Activated T-cell treated with anti-CD3 and anti-CD28 coated beads for 48 hours (primary cell): ENCODE measurements at regions not wholly inside any gene's neighbourhood (a gene's known extent, or its start where the extent isn't known, plus 50 kb on each side); places are given as distances from the start of the nearest gene placed in this dataset.

Source experiments
- DNase-seq: peaks from one replicate; pipeline ENCODE4 v3.0.0-alpha.2; 2020; ENCODE audit warnings: low read depth

DNA sequence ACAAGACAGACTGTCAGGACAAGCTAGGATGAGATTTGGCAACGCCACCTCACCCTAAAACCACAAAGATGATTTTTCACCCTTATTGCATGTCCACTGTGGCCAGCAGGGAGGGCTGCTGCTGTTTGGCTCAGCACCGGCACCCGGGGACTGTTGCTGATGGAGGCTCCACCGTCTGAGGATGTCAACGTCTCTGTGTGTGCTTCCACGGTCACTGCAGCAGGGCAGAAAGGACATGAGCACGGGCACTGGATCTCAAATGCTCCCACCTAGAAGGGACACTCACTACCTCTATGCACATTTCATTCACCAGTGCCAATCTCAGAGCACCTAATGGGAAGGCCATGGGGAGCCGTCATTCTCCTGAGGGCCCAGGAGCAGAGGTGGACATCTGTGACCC, 599.6 kb downstream of the PTPRU start:
- no peak for DNase-seq

DNA sequence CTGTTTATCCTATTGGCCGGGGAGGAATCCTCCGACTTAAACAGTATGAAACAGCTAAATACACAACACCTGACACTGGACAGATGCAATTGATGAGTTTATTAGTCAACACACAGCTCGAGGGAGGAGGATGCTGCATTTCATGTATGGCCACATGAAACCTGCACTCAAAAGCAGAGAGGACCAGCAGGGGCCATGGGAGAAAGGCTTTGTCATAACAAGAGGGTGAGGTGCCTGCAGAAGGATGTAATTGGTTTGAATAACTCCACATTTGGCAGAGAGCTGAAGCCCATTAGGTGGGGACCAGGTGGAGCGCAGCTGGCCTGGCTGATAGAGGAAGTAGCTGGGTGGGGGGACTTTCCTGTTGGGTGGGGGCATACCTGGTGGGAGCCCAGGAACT, 599.1 kb downstream of the PTPRU start:
- no peak for DNase-seq

DNA sequence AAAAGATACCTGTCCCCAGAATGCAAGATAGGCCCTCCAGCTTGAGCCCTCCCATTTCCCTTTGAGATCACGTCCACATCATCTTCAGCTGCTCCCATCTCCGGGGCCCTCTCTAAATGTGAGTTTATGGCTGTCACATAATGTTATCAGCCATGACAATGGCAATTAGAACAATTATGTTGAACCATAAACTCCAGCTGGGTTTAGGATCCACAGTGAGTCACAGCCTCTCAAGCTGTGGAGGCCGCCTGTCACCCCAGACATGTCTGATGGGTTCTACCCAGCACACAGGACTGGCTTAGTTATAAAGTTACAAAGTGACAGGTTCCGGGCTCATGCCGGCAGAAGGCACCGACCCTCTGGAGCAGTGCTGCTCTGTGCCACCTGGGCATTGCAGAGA, 597.3 kb downstream of the PTPRU start:
- DNase-seq = no peak

DNA sequence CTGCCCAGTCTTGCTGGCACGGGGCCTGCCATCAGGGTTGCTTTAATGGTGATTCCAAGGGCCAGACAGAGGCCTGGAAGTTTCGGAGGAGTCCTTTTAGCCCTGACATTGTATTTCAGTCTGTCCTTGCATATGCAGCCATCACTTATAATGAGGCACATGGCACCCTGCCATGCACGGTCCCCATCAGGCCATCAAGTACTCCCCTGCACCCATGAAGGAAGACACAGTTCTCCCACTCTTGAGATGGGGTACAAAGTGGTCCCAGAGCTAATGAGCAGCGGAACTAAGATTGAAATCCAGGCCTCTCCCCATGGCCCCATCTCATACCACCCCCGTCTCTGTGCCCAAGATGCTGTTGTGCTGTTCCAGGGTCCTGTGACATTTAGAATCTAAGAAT, 596.6 kb downstream of the PTPRU start:
- no peak for DNase-seq

DNA sequence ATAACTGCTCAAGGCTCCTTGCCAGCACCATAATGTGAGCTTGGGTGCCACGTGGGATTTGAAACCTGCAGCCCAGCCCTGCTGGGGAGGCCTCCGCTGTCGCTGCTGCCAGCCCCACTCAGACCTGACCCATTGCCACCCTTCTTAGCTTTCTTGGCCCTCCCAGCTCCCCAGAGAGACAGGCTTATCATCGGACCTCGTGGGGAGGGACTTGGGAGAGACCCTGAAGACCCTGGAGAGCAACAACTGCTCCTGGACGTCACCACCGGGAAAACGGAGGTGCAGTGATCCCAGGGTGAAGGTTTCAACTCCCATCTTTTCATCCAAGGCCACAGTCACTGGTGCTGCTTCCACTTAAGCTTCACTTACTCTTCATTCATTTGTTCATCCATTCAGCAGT, 596.1 kb downstream of the PTPRU start:
- DNase-seq = no peak

DNA sequence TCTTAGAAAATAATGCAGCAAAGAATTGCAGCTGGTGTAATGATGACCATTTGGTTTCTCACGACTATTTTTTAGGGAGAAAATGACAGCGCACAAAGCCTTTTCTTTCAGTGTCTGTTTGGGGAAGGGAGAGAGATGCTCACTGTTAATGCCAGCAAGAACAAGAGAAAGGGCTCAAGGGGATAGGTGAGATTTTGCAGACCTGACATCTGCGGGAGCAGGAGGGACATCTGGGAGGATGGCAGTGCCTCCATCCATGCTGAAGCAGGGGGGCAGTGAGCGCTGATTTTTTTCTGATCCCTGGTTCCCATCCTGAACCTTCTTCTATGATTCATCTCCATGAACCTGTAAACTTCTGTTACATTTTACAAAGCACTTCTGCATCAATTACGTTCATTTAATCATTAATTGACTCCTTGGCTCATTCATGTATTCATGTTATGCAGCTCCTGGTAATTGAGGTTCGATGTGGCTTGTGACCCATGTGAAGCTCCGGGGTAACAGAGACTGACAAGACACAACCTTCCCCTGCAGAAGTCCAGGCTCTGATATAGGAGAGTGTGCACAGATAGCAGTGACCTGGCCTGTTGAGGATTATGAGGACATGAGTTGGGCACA, 595.3 kb downstream of the PTPRU start:
- DNase-seq = no peak

DNA sequence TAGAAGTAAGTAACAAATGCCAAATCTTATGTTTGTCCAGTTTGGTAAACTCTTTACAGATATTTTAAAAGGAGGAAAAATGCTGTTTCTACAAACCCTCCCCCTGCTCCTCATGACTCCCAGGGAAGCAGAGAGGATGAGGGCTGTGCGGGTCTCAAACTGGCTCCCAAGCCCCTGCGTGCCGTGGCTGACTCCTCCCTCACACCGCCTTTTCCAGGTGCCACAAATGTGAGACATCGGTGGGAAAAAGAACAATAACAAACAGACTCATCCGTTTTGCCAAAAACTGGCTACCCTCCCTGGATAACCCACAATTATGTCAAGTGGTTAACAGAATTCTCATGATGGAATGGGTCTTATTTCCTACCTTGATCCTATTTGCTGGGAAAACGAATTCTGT, 594.6 kb downstream of the PTPRU start:
- DNase-seq = no peak

DNA sequence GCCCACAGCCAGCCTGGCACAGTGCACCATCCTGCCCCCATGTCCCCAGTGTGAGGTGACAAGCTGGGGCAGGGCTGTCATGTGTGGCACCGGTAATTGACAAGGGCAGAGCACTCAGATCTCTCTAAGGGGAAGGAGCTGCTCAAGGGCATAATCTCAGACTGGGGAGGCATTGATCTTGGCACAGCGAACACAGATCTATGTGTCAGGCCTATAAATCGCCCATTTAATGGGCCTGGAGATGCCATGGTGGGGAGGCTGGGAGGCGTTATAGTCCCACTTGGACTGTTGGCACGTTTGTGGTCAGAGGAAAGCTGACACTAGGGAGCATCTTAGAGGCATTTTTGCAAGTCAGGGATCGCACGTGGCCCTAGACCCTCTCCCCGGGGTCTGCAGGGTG, 594.1 kb downstream of the PTPRU start:
- DNase-seq = no peak

DNA sequence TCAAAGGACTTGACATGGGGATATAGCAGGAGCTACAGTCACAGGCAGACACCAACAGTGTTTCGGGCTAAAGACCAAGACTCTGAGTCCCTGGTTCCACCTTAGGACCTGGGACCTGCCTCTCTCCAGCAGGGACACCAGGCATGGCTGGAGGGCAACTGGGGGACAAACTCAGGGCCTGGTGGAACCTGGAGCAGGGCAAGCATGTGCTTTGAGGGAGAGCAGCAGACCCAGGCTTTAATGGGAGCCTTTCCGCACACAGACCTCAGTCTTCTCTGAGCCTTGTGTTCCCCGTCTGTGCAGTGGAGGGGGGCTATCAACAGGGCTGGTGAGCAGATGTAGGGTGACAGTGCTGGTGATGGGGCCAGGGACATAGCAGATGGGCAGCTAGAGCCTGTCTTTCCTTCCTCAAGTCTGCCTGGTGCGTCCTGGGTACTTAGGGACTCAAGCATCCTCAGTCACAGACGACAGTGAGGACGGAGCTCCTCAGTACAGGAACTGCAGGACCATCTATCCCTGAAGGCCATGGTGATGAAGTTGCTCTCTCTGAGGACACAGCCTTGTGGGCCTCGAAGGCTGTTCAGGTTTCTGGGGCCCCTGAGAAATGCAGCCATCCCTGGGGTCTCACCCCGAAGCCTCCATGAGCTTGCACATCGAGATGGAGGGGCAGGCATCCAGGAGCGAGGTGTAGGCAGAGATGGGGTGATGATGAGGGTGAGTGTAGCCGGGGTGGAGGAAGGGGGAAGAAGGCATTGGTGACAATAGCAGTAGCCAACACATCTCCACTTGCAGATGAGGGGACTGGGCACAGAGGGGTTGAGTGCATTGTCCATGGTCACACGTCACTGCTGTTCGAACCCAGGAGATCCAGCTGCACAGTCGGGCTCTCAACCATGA, 593.4 kb downstream of the PTPRU start:
- no peak for DNase-seq

DNA sequence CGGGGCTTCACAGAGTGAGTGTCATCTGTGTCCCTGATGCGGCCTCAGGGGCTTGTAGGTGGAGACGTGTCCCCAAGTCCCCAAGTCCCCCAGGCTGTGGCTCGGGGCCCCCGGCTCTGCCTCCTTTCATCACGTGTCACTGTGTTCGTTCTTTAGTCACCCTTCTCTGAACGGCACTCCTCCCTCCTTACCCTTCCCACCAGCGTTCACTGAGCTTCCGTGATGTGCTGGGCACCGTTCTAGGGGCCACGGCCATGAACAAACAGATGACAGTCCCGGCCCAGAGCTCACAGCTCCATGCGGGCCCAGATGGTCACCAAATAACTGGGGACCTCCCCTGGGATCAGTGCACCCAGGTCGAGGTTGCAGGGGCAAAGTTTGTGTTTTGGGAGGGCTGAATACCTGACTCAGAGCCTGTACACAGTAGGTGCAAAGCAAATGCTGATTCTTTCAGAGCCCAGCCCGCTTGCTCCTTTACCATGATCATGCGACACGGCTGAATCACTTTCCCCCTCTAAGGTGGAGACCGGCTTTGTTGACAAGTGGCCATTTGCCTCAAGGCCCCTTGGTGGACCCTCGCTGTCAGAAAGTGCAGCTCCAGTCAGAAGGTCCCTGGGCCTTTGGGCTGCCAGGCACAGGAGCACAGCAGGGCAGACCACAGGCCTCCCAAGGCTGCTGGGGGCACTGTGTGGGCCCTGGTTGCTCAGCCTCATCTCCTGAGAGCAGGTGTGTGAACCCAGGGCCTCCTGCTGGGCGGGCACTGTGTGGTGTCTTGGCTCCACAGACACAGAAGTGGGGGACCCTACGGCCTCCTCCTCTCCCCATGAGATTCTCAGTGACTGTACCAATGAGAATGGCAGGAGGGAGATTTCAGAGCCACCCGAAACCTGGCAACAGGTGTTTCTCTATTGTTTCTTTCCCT, 592.5 kb downstream of the PTPRU start:
- DNase-seq = no peak

DNA sequence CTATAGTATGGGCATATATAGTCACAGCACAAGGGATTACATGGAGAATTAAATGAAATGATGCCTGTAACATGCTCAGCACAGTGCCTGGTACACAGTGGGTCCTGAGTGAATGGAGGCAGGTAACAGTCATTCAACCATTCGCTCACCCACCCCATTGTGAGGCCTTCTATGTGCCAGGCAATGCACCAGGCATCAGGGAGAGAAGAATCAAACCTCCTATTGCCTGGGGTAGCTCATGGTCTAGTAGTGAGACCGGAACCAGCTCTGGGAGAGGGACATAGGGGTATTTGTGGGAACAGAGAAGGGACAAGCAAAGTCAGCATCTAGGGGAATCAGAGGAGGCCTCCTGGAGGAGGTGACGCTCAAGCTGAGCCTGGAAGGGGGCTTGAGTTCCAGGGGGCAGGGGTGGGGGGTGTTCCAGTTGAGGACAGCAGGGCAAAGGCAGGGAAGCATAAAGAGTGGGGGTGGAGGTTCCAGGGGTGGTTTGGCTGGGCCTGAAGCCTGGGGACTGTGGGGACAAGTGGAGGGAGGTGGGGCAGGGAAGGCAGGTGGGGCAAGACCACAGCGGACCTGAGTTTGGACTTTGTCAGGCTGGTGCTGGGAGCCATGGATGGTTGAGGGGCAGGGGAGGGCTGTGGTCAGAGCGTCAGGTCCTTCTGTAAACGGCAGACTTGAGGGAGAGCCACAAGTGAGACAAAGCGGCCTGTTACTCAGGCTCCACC, 591.6 kb downstream of the PTPRU start:
- DNase-seq = no peak

DNA sequence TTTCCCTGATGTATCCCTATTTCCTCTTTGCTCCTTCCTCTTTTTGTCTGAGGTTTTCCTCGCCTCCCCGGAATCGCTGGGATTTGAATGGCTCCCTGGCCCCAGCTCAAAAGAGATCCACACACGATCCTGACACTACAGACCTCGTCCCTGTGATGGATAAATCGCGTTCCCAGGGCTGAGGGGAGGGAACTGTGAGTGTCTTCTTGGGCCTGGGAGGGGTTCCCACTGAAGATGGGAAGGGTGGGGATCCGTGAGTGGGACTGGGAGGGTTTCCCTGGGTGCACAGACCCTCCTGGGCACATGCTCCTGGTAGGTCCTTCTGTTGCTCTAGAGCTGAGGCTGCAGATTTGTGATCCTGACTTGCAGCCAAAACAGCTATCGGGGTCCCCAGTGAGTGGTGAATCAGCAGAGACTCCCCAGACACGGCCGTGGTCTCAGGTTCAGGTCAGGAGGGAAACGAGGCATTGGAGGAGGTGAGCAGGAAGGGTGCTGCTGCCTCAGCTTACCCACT, 591.0 kb downstream of the PTPRU start:
- DNase-seq = no peak

DNA sequence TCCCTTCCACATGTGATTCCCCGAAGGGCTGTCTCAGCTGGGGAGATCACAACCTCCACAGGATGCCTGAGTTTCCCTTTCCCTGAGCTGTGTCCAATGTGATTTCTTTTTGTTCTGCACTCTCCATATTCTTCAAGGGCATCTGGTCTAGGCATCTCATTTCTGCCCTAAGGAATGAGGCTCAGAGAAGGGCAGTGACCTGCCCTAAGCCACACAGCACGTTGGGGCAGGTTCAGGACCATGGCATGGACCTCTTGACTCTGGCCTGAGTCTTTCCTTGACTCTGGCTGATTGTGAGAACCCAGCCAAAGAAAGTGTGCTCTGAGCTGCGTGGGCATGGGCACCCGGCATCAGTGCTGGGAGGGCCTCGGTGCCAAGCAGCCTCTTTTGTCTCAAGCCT, 590.3 kb downstream of the PTPRU start:
- DNase-seq = no peak

DNA sequence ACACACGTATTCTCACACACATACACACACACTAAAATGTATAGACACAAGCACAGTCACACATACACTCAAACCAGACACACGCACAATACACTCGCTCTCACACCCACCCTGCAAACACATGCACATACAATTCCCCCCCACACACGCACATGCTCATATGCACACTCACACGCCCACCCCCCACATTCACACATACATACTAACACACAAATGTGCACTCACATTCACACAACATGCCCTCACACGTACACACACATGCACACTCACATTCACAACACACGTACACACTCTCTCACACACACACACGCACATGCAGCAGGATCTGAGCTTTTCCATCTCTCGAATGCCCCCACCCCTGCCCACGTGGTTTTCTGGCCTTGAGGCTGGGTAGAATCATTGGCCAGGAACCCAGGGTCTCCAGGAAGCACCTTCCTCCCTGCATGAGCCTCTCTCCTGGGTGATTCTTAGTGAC, 589.7 kb downstream of the PTPRU start:
- no peak for DNase-seq

DNA sequence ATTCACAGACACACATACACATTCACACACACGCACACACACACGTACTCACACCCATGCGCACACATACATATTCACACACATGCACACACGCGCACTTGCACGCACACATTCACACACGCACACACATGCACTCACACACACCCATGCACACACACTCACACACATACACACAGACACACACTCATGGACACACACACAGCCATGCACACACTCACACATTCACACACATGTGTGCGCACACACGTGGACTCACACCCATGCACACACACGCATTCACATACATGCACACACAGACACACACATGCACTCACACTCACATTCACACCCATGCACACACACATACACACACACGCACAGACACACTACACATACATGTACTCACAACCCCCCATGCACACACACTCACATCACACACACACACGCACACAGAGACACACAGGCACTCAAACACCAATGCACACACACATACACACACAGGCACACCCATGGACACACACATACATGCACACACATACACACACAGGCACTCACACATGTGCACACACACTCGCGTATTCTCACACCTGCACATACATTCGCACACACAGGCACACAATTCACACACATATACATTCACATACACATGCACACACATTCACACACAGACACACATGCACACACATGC, 589.1 kb downstream of the PTPRU start:
- no peak for DNase-seq

DNA sequence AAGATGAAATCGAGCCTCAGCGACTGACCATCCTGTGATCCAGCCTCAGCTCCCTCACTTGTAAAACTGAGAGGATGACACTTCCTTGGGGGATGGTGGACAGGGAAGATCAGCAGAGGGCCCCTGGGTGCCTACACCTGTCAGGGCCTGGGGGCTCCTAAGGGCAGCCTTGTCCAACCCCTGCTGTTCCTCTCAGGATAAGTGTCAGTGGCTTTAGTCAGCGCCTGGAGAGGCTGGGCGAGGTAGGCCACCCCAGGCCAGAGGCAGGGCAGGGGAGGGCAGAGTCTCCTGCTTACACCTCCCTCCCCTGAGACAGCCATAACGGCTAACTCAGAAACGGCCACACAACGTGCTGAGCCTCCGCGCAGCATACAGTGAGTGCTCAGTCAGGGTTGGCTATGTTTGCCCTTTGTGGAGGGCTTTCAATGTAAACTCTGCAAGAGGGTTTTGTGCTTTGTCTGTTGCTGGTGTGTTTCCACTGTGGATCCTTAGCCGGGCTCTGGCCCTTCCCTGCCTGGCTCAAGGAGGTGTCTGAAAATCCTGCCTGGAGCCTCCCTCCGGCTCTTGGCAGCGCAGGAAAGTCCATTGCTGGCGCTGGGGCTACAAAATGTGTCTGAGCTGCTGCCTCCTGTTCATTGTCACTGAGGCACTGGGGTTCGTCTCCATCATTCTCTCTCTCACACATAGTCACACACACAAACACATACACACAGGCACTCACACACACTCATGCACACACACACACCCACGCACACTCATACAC, 588.4 kb downstream of the PTPRU start:
- DNase-seq = no peak

DNA sequence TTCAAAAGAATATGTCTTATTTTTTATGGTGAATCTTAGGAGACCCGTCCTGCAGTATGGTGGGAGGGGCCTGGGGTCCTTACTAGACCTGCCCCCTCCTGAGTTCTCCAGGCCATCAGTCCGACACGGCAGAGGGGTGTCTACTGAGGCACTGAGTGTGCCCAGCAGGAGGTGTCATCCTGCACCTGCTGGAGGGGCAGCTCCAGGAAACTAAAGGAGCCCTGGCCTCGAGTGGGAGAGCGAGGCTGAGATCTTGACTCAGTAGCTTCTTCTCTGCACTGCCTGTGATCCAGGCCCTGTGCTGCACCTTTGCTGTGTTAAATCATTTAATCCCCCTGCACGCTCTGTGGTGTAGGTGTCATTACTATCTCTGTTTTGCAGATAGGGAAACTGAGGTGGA, 587.7 kb downstream of the PTPRU start:
- DNase-seq = no peak

DNA sequence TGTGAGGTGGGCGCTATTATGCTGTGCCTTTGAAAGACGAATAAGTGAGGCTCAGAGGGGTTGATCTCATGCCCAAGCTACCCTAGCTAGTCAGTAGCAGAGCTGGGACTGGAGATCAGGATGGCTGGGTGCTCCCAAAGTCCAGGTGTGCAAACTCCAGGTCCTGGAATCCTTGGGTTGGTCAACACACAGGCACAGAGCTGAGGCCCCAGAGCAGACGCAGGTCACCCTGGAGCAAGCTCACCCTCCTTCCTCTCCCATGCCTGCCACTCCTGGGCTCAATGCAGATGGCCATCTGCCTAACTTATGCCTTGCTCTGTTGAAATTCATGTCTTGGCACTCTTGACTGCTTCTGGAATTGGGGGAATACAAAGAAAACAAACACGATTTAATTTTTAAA, 587.2 kb downstream of the PTPRU start:
- no peak for DNase-seq

DNA sequence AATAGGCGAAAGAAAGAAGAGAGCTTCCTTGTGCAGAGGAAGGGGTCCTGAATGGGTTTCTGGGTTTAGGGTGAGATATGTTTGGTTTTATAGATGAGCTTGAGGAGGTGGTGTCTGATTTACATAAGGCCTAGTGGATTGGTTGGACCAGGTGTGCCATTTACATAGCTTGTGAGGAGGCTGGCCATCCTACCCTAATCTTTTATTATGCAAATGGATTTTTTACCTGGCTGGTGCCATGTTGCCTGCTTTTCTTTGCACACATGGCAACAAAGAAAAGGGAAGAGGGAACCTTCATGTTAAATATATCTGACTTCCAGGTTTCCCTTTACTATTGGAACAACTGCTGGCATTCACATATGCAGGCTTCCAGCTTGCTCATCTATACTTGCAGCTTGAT, 585.3 kb downstream of the PTPRU start:
- no peak for DNase-seq

DNA sequence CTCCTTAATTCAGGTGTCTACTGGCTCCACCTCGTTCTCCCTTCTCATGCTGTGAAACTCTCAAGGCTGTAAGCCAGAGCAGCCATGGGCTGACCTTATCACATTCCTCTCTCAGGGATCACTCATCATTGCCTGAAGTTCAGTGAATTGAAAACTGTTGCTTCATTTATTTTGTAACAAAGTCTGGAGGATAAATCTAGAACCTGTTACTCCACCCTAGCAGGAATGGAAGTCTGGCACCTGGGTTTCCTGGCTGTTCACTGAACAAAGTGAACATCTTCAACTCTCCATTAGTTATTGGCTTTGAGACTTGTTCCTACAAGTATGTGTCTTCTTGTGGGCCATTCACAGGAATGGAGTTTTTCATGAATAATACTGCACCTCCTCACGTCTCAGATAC, 584.1 kb downstream of the PTPRU start:
- no peak for DNase-seq
